ENCODE measurements at regions not wholly inside any gene's neighbourhood (a gene's known extent, or its start where the extent isn't known, plus 50 kb on each side); places are given as distances from the start of the nearest gene placed in this dataset.
"Not testable (repeated sequence)": the region's sequence is repeated elsewhere in the genome, so short reads cannot be mapped to it uniquely, and the experiment has no call there.

- no peak for TF ChIP-seq CTCF (IDR thresholded peaks at IDR 0.05)
- no peak for DNase-seq (ENCODE audit: low spot score)
- Histone ChIP-seq H3K4me3 (no peak overlapping the region), H3K27ac (no peak overlapping the region)
These were observed 1106.3 kb upstream of the SLC39A10 start for GRCh38 chr2:194550702-194551101.

GRCh38 chr2:194549387-194549786, 1107.6 kb upstream of the SLC39A10 start:
- DNase-seq (ENCODE audit: low spot score) = no peak
- Histone ChIP-seq H3K27ac (no peak overlapping the region), H3K4me3 (no peak overlapping the region)
- no peak for TF ChIP-seq CTCF (IDR thresholded peaks at IDR 0.05)

- DNase-seq (ENCODE audit: low spot score) = no peak
- TF ChIP-seq CTCF (IDR thresholded peaks at IDR 0.05) = no peak
- H3K4me3 ChIP-seq = no peak overlapping the region
- no peak overlapping the region for H3K27ac ChIP-seq
These were observed 1111.0 kb upstream of the SLC39A10 start for GRCh38 chr2:194545978-194546377.

- no peak for TF ChIP-seq CTCF (IDR thresholded peaks at IDR 0.05)
- Histone ChIP-seq H3K4me3 (no peak overlapping the region), H3K27ac (no peak overlapping the region)
- DNase-seq (ENCODE audit: low spot score) = no peak
These were observed 1117.6 kb upstream of the SLC39A10 start for GRCh38 chr2:194539425-194539824.

- Histone ChIP-seq H3K4me3 (no peak overlapping the region), H3K27ac (no peak overlapping the region)
- no peak for DNase-seq (ENCODE audit: low spot score)
- no peak for TF ChIP-seq CTCF (IDR thresholded peaks at IDR 0.05)
These were observed 1130.9 kb upstream of the SLC39A10 start for GRCh38 chr2:194526121-194526520.

GRCh38 chr2:194514281-194514680, 1142.7 kb upstream of the SLC39A10 start:
- Histone ChIP-seq H3K4me3 (no peak overlapping the region), H3K27ac (no peak overlapping the region)
- no peak for TF ChIP-seq CTCF (IDR thresholded peaks at IDR 0.05)
- DNase-seq (ENCODE audit: low spot score) = no peak

- not testable (repeated sequence) for H3K27ac ChIP-seq; DNase-seq (ENCODE audit: low spot score); H3K4me3 ChIP-seq
These were observed 1146.0 kb upstream of the SLC39A10 start for GRCh38 chr2:194511070-194511469.

GRCh38 chr2:194504876-194505275, 1152.2 kb upstream of the SLC39A10 start:
- H3K4me3 ChIP-seq; DNase-seq (ENCODE audit: low spot score); H3K27ac ChIP-seq: not testable (repeated sequence)
